Hippocampal formation (tissue), 2 donors: ENCODE measurements at regions not wholly inside any gene's neighbourhood (a gene's known extent, or its start where the extent isn't known, plus 50 kb on each side); places are given as distances from the start of the nearest gene placed in this dataset.

Source experiments
- DNase-seq, 2 donors: peaks; one replicate each; lab custom pipeline; 2025; lab: John Stamatoyannopoulos, UW

- DNase-seq, result no peak
Measured at GRCh38 chr20:58017970-58018530, 210.4 kb downstream of the ANKRD60 start.

- peak; percentile 76 to 80 for DNase-seq
Measured at GRCh38 chr20:58017231-58017969, 211.1 kb downstream of the ANKRD60 start.

GRCh38 chr20:58016779-58017178 lies 211.7 kb downstream of the ANKRD60 start:
- DNase-seq, result no peak

DNA sequence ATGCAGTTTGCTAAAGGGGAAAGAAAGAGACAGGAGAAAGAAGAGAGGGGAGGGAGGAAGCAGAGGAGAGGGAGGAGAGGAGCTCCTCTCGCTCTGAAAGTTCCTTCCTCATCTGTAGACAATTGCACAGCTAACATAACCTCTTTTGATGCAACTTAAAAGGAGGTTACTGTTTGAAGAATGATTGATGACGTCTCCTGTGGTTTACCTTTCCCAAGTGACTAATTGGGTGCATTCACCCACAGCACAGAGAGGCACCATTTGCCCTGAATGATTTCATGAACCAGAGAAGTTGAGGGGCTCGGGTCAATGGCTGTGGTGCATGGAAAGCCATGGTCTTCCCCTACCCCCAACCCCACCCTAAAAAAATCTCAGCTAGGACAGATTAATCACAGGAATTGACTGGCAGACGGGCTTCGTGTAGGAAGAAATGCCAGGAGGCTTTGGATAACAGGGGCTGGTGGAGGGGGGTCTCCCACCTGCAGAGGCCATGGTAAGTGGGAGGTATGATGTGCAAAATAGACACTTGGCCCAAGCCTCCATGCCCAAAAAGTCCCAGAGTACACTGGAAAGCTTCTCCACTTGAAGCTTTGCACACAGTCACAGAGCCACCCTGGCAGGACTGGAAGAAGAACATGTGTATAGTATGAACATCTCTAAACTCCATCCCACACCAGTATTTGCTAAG lies 213.7 kb downstream of the ANKRD60 start:
- no peak for DNase-seq

DNA sequence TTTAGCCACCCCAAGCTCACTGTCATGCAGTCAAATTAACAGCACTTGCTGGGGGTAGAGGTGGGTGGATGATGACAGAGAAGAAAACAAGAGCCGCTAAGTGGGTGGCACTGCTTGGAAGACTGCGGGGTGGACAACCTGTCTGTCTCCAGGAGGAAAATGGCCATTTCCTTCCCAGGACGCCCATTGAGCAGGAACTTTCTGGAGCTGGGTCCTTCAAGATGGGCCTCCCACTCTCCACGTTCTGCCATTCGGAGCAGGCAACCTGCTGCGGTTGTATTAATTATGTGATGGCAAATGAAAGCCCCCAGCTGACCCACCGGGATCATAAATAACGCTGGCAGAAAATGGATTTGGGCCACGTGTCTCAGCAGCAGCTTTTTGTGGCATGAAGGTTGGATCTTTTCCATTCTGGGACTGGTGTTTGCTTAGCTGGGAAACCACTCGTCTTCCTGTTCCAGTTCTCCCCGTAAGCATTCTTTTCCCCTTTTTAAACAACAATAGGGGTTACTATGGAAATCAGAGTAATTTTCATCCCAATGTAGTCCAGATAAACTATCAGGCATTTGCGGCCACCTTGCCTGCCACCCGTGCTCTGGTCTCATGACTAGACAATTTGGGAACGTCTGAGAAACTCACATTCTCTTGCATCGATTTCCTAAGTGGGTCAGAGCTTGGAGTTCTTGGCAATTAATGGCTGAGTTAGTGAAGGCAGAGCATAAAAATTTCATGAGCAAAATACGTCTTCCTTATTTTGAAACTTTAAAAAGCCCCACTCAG lies 215.5 kb downstream of the ANKRD60 start:
- DNase-seq, result no peak

DNA sequence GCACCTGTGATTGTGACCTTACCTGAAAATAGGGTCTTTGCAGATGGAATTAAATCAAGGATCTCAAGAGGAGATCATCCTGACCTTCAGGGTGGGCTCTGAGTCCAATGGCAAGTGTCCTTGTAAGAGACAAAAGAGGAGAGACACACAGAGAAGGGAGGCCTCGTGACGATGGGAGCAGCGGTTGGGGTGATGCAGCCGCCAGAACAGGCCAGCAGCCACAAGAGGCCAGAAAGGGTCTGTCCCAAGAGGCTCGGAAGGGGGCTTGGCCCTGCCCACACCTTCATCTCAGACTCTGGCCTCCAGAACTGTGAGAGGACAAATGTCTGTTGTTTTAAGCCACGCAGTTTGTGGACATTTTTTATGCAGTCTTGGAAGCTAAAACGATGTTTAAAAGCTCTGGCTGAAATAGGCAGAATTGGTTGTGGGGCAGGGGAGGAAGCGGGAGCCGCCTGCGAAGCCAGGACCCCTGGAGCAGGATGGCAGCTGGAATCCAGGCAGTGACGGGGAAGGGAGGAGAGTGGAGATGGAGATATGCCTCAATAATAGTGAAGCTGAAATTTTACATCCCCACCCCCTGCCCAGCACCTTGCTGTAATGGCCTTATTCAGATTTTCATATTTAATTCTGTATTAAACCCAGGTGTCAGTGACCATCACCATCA lies 216.4 kb downstream of the ANKRD60 start:
- no peak for DNase-seq

- DNase-seq, result no peak
Measured at GRCh38 chr20:58011106-58011946, 217.1 kb downstream of the ANKRD60 start.

GRCh38 chr20:58010666-58011065 lies 217.8 kb downstream of the ANKRD60 start:
- no peak for DNase-seq

DNA sequence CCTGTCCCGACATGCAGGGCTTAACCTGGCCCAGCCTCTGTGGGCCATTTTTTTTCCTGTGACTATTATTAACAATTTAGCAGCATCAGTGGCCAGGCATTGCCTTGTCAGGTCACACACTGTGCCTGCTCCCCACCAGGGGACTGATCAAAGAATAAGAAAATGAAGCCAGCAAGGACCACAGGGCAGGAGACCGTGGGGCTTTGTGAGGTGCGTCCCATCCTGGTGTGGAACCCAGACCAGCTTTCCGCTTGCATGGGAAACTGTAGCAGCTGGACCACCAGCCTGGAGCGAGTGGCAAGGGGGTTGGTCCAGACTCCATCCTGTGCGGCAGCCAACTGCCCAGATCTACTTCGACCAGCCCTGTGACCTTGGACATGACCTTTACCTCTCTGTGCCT lies 218.3 kb downstream of the ANKRD60 start:
- DNase-seq, result no peak

GRCh38 chr20:58008866-58009265 lies 219.6 kb downstream of the ANKRD60 start:
- no peak for DNase-seq

DNA sequence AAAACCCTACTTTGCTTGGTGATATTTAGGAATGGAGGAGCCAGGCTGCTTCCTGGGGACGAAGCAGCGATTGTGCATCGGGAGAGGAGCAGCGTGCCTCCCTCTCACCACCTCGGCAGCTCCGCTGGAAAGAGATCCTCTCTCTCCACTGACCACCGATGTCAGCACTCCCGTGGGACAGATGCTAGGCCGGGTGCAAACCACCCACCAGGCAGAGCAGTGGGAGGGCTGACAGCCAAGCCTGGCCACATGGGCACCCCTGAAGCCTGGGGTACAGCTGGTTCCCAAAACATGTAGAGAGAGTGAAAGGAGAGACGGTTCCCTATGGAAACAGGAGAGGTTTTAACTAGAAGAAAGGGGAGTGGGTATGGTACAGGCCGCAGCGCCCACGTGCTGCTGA lies 220.0 kb downstream of the ANKRD60 start:
- DNase-seq, result no peak

- DNase-seq, result no peak
Measured at GRCh38 chr20:58007947-58008346, 220.5 kb downstream of the ANKRD60 start.

DNA sequence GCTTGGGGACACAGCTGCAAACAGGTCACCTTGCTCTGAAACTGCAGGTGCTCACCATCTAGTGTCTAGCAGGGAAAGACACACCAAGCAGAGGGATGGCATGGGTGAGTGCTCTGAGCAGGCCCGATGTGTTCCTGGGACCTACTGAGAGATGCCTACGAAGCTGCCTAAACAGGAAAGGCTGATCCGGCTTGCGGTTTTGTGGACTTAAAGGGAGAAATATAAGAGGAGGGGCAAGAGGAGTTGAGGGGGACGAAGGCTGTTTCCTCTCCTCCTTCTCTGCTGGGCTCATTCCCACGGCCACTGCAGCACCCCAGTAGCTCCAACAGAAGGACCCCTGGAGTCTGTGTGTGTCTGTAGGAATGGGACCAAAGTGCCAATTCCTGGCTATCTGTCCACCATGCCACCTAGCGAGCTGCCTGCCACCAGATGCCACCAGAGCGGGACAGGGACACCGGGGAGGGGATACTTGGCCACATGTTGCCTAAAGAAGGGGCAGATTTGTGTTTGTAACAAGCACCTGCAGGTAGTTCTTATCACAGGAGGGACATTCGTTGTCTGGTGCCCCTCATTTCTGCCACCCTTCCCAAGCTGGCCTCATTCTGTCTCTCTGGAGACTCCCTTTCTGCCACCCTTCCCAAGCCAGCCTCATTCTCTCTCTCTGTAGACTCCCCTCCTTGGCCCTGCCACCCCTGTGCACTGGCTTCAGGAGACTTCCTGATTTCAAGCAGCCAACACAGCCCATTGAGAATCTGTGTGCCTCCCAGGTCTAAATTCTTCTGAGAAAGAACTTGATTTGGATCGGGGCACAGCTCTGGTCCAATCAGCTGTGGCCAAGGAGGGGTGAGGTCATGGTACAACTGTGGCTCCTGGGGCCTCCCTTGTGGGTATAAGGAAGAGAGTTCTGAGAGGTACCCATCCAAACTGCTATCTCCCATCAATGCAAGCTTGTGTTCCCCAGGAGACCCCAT lies 221.8 kb downstream of the ANKRD60 start:
- no peak for DNase-seq

DNA sequence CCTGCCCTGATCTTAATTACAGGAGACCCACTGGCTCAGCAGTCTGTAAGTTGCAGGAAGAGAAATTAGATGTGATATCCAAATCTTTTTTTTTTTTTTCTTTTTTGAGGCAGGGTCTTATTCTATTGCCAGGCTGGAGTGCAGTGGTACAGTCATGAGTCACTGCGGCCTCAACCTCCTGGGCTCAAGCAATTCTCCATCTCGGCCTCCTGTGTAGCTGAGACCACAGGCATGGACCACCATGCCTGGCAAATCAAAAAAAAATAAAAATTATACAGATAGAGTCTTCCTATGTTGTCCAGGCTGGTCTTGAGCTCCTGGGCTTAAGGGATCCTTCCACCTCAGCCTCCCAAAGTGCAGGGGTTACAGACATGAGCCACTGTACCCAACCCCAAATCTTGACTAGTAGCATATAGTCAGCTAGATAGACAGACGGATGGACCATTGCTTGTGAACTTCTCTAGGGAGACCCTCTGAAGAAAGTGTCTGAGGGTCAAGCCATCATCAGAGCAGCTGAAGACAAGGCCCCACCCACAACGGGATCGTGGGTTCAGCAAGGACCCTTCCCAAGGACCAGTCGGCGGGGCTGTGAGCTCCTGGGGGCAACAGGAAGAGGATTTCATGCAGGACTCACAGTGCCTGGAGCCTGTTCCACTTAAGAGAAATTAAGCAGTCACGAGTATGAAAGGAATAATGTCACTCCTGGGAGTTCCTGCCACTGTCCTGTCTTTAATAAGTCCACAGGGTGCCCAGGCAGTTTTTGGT lies 222.7 kb downstream of the ANKRD60 start:
- no peak for DNase-seq

DNA sequence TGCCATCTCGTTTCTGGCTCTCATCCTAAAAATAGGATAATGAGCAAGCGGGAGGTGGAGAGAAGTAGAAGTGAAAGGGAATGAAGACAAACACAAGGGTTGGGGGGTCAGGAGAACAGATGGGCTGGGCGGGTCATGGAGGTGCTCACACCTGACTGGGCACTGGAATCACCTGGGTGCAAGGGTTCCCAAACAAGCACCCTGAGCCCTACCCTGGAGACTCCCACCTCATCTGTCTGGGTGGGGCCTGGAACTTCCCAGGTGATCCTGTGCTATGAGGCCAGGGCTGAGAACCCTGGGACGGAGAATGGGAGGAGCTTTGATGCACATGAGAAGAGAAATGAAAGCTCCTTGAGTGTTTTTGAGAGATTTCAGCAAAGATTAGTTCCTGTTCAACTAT lies 223.6 kb downstream of the ANKRD60 start:
- no peak for DNase-seq

GRCh38 chr20:58004146-58004545 lies 224.3 kb downstream of the ANKRD60 start:
- DNase-seq, result no peak

DNA sequence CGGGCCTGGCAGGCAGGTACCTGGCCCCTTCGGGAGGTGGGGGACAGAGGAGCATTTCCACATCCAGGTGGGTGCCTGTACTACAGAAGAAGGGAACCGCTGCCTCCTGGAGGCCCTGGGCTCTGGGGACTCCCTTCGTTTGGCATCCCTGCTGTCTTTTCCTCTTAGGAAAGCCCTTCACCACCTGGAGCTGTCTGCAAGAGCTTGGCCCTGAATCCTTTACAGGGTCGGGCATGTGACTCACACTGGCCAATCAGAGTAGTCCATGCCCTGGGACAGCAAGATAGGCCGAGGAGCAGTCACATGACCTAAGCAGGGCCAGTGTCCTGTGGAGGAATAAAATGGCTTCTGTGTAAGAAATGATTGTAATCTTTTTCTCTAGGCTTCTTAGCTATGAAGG lies 224.9 kb downstream of the ANKRD60 start:
- DNase-seq, result no peak

DNA sequence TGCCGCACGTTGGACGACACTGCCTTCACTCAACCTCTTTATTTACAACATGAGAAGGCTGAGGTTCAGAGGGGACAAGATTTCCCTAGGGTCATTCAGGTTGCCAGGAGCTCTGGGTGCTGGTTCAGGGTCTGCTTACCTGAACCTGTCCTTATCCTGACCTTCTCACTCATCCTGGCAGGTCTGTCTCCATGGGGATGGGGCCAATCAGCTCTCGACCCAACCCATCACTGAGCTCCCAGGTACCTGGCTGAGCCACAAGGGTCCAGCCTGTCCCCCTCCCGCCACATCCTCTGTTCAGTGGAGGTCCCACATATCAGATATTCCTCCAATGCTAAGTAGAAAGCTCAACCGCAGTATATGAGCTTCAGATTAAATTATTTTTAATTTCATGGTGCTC lies 225.6 kb downstream of the ANKRD60 start:
- DNase-seq, result no peak

- DNase-seq, result no peak
Measured at GRCh38 chr20:58001946-58002345, 226.5 kb downstream of the ANKRD60 start.
